ENCODE measurements at regions not wholly inside any gene's neighbourhood (a gene's known extent, or its start where the extent isn't known, plus 50 kb on each side); places are given as distances from the start of the nearest gene placed in this dataset.

DNA sequence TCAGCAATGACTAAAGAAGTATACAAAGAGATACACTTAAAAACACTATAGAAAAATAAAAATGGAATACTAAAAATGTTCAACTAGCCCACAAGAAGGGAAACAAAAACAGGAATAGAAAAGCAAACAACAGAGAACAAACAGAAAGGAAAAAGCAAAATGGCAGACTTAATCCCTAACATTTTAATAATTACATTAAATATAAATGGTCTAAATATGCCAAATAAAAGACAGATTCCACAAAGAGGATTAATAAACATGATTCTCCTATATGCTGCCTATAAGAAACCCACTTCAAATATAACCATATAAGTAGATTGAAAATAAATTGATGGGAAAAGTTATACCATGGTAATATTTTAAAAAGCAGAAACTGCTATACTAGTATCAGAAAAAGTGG, 83.5 kb upstream of the GPR45 start:
- TF ChIP-seq, protein P1, sequence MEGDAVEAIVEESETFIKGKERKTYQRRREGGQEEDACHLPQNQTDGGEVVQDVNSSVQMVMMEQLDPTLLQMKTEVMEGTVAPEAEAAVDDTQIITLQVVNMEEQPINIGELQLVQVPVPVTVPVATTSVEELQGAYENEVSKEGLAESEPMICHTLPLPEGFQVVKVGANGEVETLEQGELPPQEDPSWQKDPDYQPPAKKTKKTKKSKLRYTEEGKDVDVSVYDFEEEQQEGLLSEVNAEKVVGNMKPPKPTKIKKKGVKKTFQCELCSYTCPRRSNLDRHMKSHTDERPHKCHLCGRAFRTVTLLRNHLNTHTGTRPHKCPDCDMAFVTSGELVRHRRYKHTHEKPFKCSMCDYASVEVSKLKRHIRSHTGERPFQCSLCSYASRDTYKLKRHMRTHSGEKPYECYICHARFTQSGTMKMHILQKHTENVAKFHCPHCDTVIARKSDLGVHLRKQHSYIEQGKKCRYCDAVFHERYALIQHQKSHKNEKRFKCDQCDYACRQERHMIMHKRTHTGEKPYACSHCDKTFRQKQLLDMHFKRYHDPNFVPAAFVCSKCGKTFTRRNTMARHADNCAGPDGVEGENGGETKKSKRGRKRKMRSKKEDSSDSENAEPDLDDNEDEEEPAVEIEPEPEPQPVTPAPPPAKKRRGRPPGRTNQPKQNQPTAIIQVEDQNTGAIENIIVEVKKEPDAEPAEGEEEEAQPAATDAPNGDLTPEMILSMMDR (IDR thresholded peaks at IDR 0.05; ENCODE audit: low read length): no peak
- no peak for TF ChIP-seq EZH2 (IDR thresholded peaks at IDR 0.05; ENCODE audit: borderline replicate concordance, low read length)

Measured in OCI-LY1 (cell line).